Heart right ventricle (tissue), 16 donors: ENCODE measurements at regions not wholly inside any gene's neighbourhood (a gene's known extent, or its start where the extent isn't known, plus 50 kb on each side); places are given as distances from the start of the nearest gene placed in this dataset.
"Not testable (repeated sequence)": the region's sequence is repeated elsewhere in the genome, so short reads cannot be mapped to it uniquely, and the experiment has no call there.

Experiments used
- ATAC-seq, 8 donors: fragments of 200-7000 bp; cut with Tn5 transposase; one replicate each; pipeline ENCODE4 v1.9.1; 2020; ENCODE audit warnings: mild to moderate bottlenecking in 8 of 8, moderate library complexity in 8 of 8, moderate number of reproducible peaks in 1 of 8
- DNase-seq, 2 donors: peaks; one replicate each; pipeline ENCODE4 v3.0.0-alpha.2; 2020
- H3K27ac ChIP-seq, 10 donors: fragments of 200-600 bp; sonication (generic) in 2 of 10; one replicate each; pipeline versions ENCODE4 v1.5.0 to v1.8.0; 2020 to 2022; ENCODE audit warnings: mild to moderate bottlenecking in 3 of 10
- H3K27me3 ChIP-seq, 7 donors: fragments of 200-600 bp; one replicate each; pipeline ENCODE4 v1.8.0; 2021 to 2022; ENCODE audit warnings: mild to moderate bottlenecking in 2 of 7
- H3K36me3 ChIP-seq, 9 donors: fragments of 200-600 bp; sonication (generic) in 1 of 9; one replicate each; pipeline versions ENCODE4 v1.5.0 to v1.8.0; 2020 to 2022; ENCODE audit warnings: mild to moderate bottlenecking in 2 of 9
- H3K4me1 ChIP-seq, 9 donors: fragments of 200-600 bp; sonication (generic) in 1 of 9; one replicate each; pipeline versions ENCODE4 v1.5.0 to v1.8.0; 2020 to 2022; ENCODE audit warnings: mild to moderate bottlenecking in 4 of 9
- H3K4me3 ChIP-seq, 10 donors: fragments of 200-600 bp; sonication (generic) in 2 of 10; one replicate each; pipeline versions ENCODE4 v1.5.0 to v1.8.0; 2020 to 2022; ENCODE audit warnings: mild to moderate bottlenecking in 7 of 10, moderate library complexity in 2 of 10
- H3K9me3 ChIP-seq, 11 donors: fragments of 200-600 bp in 10 of 11; sonication (generic) in 2 of 11; one replicate each; pipeline versions ENCODE4 v1.5.0 to v1.8.0; 2013 to 2022; ENCODE audit warnings: mild to moderate bottlenecking in 2 of 11, control low read depth in 1 of 11, moderate library complexity in 1 of 11
- WGBS, 2 donors: extraction: QIAGEN DNeasy Blood & Tissue Kit; methylation state at CpG; one replicate each; pipeline ENCODE4 v1.1.7; 2013; ENCODE audit warnings: inconsistent platforms in 1 of 2; 5-methylcytosine and 5-hydroxymethylcytosine counted together
- intact Hi-C, 10 donors: fragments of 100-400 bp; cut with DNase I; formaldehyde crosslinking; loops; one replicate each; pipeline versions ENCODE4 v1.11.1 to v1.14.2; 2022
- TF ChIP-seq, protein P1 (sequence below), 9 donors: fragments of 200-600 bp; sonication (generic) in 2 of 9; IDR thresholded peaks; one replicate each; pipeline versions ENCODE4 v1.5.0 to v1.8.0; 2021 to 2022; ENCODE audit warnings: antibody characterized with exemption in 9 of 9, mild to moderate bottlenecking in 5 of 9, moderate library complexity in 1 of 9
- donor health status: Arrhythmogenic right ventricular cardiomyopathy.
- donor health status: ischemic (EF 13 %, LVEDD 7.1; RV severe dilation, severe dysfunction).
- donor health status: healthy with polysubstance abuse.
- donor health status: DM: no; HTN: yes; CAD: no.
- donor health status: DM: no; HTN: no; CAD: no.
- donor health status: ischemic (EF 25% LVEDD 6.9; RV normal size, moderate dysfunction).
- donor health status: ischemic (EF 25% LVEDD 5.7; RV mildly dilated, moderate dysfunction).
- donor health status: healthy.
- donor health status: DM: yes; HTN: yes; CAD: no.
- donor health status: Ischemic cardiomyopathy.
- donor health status: ischemic (EF 35%, LVEDD 5.7; RV mildly dilated, moderate dysfunction).
- donor health status: nonischemic (EF 11% LVEDD 7.7; RV severe dilation, severe dysfunction).
- donor health status: DM: yes; HTN: yes; CAD: no.
- donor health status: PGD.
- donor health status: ischemic (EF 29% LVEDD 5.4; RV normal size, mild dysfunction).
- donor health status: nonischemic (EF 23%, LVEDD 6.1; RV moderate dilation, normal function).

DNA sequence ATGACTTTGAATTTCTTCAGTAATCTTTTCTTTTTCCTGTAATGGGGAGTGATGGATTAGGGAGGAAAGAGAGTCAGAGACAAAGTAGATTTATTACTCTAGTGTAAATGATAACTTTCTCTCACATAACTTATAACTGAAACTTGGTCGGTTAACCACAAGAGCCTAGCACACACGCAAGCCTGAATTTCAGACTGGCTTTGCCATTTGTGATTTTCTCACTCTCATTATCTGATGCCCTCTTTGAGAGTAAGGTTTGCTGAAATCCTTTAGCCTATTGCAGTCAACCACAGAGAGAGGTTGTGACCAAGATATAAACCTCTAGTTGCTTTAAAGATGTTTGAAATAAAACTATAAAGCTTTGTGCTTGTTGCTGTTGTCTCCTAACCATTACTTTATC is 117.9 kb upstream of the NETO1 start:
- Histone ChIP-seq H3K4me3 (no peak overlapping the region), H3K27ac (no peak overlapping the region), H3K36me3 (no peaks in the 10 kb centered on the region), H3K9me3 (peaks cover 0 to 58% (median 13%) of the 10 kb centered on the region in 11 donors), H3K4me1 (no peaks in the 10 kb centered on the region), H3K27me3 (no peaks in the 10 kb centered on the region)
- 19 to 88% methylated on average over 2 of the region's 2 CpGs for WGBS, 2 donors
- TF ChIP-seq, protein P1, sequence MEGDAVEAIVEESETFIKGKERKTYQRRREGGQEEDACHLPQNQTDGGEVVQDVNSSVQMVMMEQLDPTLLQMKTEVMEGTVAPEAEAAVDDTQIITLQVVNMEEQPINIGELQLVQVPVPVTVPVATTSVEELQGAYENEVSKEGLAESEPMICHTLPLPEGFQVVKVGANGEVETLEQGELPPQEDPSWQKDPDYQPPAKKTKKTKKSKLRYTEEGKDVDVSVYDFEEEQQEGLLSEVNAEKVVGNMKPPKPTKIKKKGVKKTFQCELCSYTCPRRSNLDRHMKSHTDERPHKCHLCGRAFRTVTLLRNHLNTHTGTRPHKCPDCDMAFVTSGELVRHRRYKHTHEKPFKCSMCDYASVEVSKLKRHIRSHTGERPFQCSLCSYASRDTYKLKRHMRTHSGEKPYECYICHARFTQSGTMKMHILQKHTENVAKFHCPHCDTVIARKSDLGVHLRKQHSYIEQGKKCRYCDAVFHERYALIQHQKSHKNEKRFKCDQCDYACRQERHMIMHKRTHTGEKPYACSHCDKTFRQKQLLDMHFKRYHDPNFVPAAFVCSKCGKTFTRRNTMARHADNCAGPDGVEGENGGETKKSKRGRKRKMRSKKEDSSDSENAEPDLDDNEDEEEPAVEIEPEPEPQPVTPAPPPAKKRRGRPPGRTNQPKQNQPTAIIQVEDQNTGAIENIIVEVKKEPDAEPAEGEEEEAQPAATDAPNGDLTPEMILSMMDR (IDR thresholded peaks at IDR 0.05), result no peak
- intact Hi-C loops, result no loop called here
- ATAC-seq, result no peak
- DNase-seq, result no peak

DNA sequence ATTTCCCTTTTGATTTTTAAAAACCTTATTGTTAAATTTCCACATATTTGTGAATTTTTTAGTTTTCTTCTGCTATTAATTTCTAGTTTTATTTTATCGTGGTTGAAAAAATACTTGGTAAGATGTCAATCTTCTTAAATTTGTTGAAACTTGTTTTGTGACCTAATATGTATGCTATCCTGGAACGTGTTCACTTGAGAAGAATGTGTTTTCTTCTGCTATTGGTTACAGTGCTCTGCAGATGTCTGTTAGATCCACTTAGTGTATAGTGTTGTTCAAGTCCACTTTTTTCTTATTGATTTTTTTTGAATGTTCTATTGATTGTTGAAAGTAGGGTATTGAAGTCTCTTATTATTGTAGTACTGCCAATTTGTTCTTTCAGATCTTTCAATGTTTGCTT is 116.5 kb upstream of the NETO1 start:
- TF ChIP-seq, protein P1 (IDR thresholded peaks at IDR 0.05), result no peak
- intact Hi-C loops, result no loop called here
- Histone ChIP-seq H3K4me1 (no peaks in the 10 kb centered on the region), H3K4me3 (no peak overlapping the region), H3K27ac (no peak overlapping the region), H3K27me3 (no peaks in the 10 kb centered on the region), H3K36me3 (no peaks in the 10 kb centered on the region), H3K9me3 (peaks cover 0 to 64% (median 13%) of the 10 kb centered on the region in 11 donors)
- ATAC-seq (no peak), DNase-seq (no peak)
- 69 to 73% methylated on average over 2 of the region's 2 CpGs for WGBS, 2 donors

DNA sequence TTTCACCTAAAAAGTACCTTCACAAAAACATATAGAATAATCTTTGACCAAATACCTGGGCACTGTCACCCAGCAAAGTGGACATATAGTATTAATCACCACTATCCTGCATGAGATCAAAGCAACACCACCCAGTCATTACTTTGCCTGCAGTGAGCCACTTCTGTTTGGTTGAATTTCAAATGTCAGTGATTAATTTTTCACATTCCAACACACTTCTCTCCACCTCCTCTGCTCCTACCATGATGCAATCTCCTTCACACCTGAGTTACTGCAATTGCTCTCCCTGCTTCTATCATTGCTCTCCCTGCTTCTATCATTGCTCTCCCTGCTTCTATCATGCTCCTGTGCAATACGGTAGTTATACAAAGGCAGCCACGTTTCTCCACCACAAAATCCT is 106.1 kb upstream of the NETO1 start:
- WGBS, 2 donors, result 67 to 82% methylated on average over 2 of the region's 2 CpGs
- Histone ChIP-seq H3K4me3 (no peak overlapping the region), H3K27me3 (no peaks in the 10 kb centered on the region), H3K4me1 (no peaks in the 10 kb centered on the region), H3K9me3 (peaks cover 0 to 24% (median 0%) of the 10 kb centered on the region in 11 donors), H3K36me3 (no peaks in the 10 kb centered on the region), H3K27ac (no peak overlapping the region)
- intact Hi-C loops, result loop anchor here in 1 of 10 donors (1.0 kb wide), 1 partner anchor 18 kb away; no protein-coding TSS in a partner anchor
- ATAC-seq (no peak), DNase-seq (no peak)
- TF ChIP-seq, protein P1 (IDR thresholded peaks at IDR 0.05), result no peak

DNA sequence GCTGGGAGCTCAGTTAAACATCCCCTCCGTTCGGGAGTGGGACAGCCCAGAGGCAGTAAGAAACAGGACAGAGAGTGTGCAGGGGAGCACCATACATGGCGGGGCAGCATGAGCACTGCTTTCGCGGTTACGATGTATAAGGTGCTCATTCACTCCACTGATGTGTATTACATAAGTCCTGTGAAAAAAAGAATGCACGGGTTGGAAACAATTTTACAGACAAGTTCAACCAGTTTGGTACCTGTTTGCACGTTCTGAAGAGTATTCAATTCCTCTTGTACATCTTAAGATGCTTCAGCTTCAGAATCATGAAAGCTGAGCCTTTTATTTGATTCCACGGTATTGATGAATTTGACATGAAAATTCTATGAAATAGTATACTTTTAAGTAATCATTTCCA is 97.8 kb upstream of the NETO1 start:
- no peak overlapping the region for H3K27ac ChIP-seq
- no peaks in the 10 kb centered on the region for H3K36me3 ChIP-seq
- H3K9me3 ChIP-seq, result peaks cover 0 to 13% (median 0%) of the 10 kb centered on the region in 11 donors
- WGBS, 2 donors, result 82 to 86% methylated on average over 9 of the region's 9 CpGs
- H3K4me1 ChIP-seq, result no peaks in the 10 kb centered on the region
- no peak for ATAC-seq
- TF ChIP-seq, protein P1 (IDR thresholded peaks at IDR 0.05), result no peak
- no peak for DNase-seq
- H3K4me3 ChIP-seq, result no peak overlapping the region
- H3K27me3 ChIP-seq, result no peaks in the 10 kb centered on the region
- intact Hi-C loops, result no loop called here

DNA sequence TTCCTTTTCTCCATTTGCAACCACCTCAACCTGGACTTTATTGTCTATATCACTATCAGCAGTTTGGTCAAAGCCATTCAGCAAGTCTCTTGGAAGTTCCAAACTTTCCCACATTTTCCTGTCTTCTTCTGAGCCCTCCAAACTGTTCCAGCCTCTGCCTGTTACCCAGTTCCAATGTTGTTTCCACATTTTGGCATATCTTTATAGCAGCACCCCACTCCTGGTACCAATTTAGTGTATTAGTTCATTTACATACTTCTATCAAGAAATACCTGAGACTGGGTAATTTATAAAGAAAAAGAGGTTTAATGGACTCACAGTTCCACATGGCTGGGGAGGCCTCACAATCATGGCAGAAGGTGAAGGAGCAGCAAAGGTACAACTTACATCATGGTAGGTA is 90.4 kb upstream of the NETO1 start:
- ATAC-seq, H3K27me3 ChIP-seq, intact Hi-C loops, H3K36me3 ChIP-seq, H3K4me3 ChIP-seq, DNase-seq, H3K4me1 ChIP-seq, H3K27ac ChIP-seq: not testable (repeated sequence)
- peaks cover 0 to 41% (median 9%) of the 10 kb centered on the region in 11 donors for H3K9me3 ChIP-seq
